Endothelial cell (in vitro differentiated cells): ENCODE measurements at regions not wholly inside any gene's neighbourhood (a gene's known extent, or its start where the extent isn't known, plus 50 kb on each side); places are given as distances from the start of the nearest gene placed in this dataset.

ENCODE experiments used
- DNase-seq: peaks from one replicate; pipeline ENCODE4 v3.0.0; 2021; ENCODE audit warnings: low spot score
- H3K27ac Mint-ChIP-seq: one replicate; pipeline ENCODE4 v1.8.0; 2021; ENCODE audit warnings: mixed read lengths, inconsistent platforms; ENCODE audit not compliant: unreplicated experiment
- H3K27me3 Mint-ChIP-seq: one replicate; pipeline ENCODE4 v1.8.0; 2021; ENCODE audit warnings: mild to moderate bottlenecking, moderate library complexity, mixed read lengths, inconsistent platforms; ENCODE audit not compliant: unreplicated experiment
- H3K36me3 Mint-ChIP-seq: one replicate; pipeline ENCODE4 v1.8.0; 2021; ENCODE audit warnings: mild to moderate bottlenecking, low read depth, mixed read lengths, inconsistent platforms; ENCODE audit not compliant: unreplicated experiment
- H3K4me1 Mint-ChIP-seq: one replicate; pipeline ENCODE4 v1.8.0; 2021; ENCODE audit warnings: mild to moderate bottlenecking, mixed read lengths, inconsistent platforms; ENCODE audit not compliant: unreplicated experiment
- H3K4me3 Mint-ChIP-seq: one replicate; pipeline ENCODE4 v1.8.0; 2021; ENCODE audit warnings: mild to moderate bottlenecking, mixed read lengths, inconsistent platforms; ENCODE audit not compliant: unreplicated experiment
- H3K9me3 Mint-ChIP-seq: one replicate; pipeline ENCODE4 v1.8.0; 2021; ENCODE audit warnings: mixed read lengths, inconsistent platforms; ENCODE audit not compliant: unreplicated experiment
- CTCF ChIP-seq: fragments of 200-600 bp; sonication (generic); IDR thresholded peaks from one replicate; pipeline ENCODE4 v1.5.0; 2021; ENCODE audit warnings: antibody characterized with exemption; ENCODE audit not compliant: unreplicated experiment

- no peak for TF ChIP-seq CTCF
- Mint-ChIP-seq H3K27me3 (peaks cover 2% of the 10 kb centered on the region), H3K9me3 (peaks cover 9% of the 10 kb centered on the region), H3K36me3 (peaks cover 4% of the 10 kb centered on the region), H3K4me1 (no peaks in the 10 kb centered on the region), H3K27ac (no peak overlapping the region), H3K4me3 (no peak overlapping the region)
- no peak for DNase-seq
Observed at GRCh38 chr18:77571743-77572142, 322.1 kb downstream of the GALR1 start.

- Mint-ChIP-seq H3K4me3 (no peak overlapping the region), H3K36me3 (peaks cover 4% of the 10 kb centered on the region), H3K27me3 (peaks cover 2% of the 10 kb centered on the region), H3K27ac (no peak overlapping the region), H3K9me3 (peaks cover 9% of the 10 kb centered on the region), H3K4me1 (no peaks in the 10 kb centered on the region)
- TF ChIP-seq CTCF = no peak
- no peak for DNase-seq
Observed at GRCh38 chr18:77572537-77572936, 322.9 kb downstream of the GALR1 start.

- Mint-ChIP-seq H3K27ac (no peak overlapping the region), H3K27me3 (no peaks in the 10 kb centered on the region), H3K4me3 (no peak overlapping the region), H3K9me3 (peaks cover 6% of the 10 kb centered on the region), H3K36me3 (peaks cover 1% of the 10 kb centered on the region), H3K4me1 (no peaks in the 10 kb centered on the region)
- no peak for DNase-seq
- TF ChIP-seq CTCF = no peak
Observed at GRCh38 chr18:77573571-77573970, 323.9 kb downstream of the GALR1 start.

- H3K36me3 Mint-ChIP-seq = no peaks in the 10 kb centered on the region
- H3K9me3 Mint-ChIP-seq = no peaks in the 10 kb centered on the region
- no peaks in the 10 kb centered on the region for H3K4me1 Mint-ChIP-seq
- H3K27me3 Mint-ChIP-seq = no peaks in the 10 kb centered on the region
- DNase-seq = no peak
- TF ChIP-seq CTCF = no peak
- H3K4me3 Mint-ChIP-seq = no peak overlapping the region
- H3K27ac Mint-ChIP-seq = no peak overlapping the region
Observed at GRCh38 chr18:77590943-77591515, 341.4 kb downstream of the GALR1 start.

- H3K4me1 Mint-ChIP-seq = no peaks in the 10 kb centered on the region
- H3K27ac Mint-ChIP-seq = no peak overlapping the region
- no peaks in the 10 kb centered on the region for H3K9me3 Mint-ChIP-seq
- TF ChIP-seq CTCF = no peak
- H3K27me3 Mint-ChIP-seq = no peaks in the 10 kb centered on the region
- H3K4me3 Mint-ChIP-seq = no peak overlapping the region
- H3K36me3 Mint-ChIP-seq = no peaks in the 10 kb centered on the region
- DNase-seq = no peak
Observed at GRCh38 chr18:77597726-77598125, 348.1 kb downstream of the GALR1 start.
